Neural progenitor cell (in vitro differentiated cells): ENCODE measurements at regions not wholly inside any gene's neighbourhood (a gene's known extent, or its start where the extent isn't known, plus 50 kb on each side); places are given as distances from the start of the nearest gene placed in this dataset.

Experiments
- DNase-seq: peaks from one replicate; pipeline ENCODE4 v3.0.0-alpha.2; 2016; ENCODE audit warnings: low spot score
- H2AFZ ChIP-seq: fragments of 200-600 bp; sonication (generic); replicated peaks from 2 replicates; pipeline ENCODE4 v1.6.1; 2016; ENCODE audit warnings: antibody characterized with exemption
- H3F3A ChIP-seq: fragments of 200-600 bp; sonication (generic); 2 replicates; pipeline ENCODE4 v1.6.1; 2016; ENCODE audit warnings: antibody characterized with exemption, low read depth
- H3K27ac ChIP-seq: fragments of 200-600 bp; sonication (generic); 2 replicates; pipeline ENCODE4 v1.5.1; 2016; ENCODE audit warnings: mild to moderate bottlenecking
- H3K27me3 ChIP-seq: fragments of 200-600 bp; sonication (generic); 2 replicates; pipeline ENCODE4 v1.6.1; 2016; ENCODE audit warnings: mild to moderate bottlenecking, moderate library complexity
- H3K36me3 ChIP-seq: fragments of 200-600 bp; sonication (generic); 2 replicates; pipeline ENCODE4 v1.5.1; 2016
- H3K4me1 ChIP-seq: fragments of 200-600 bp; sonication (generic); 2 replicates; pipeline ENCODE4 v1.6.1; 2016; ENCODE audit warnings: mixed run types
- H3K4me2 ChIP-seq: fragments of 200-600 bp; sonication (generic); 2 replicates; pipeline ENCODE4 v1.6.1; 2016
- H3K4me3 ChIP-seq: fragments of 200-600 bp; sonication (generic); 2 replicates; pipeline ENCODE4 v1.5.1; 2016
- H3K79me2 ChIP-seq: fragments of 200-600 bp; sonication (generic); 2 replicates; pipeline ENCODE4 v1.6.1; 2016; ENCODE audit warnings: low read depth
- H3K9ac ChIP-seq: fragments of 200-600 bp; sonication (generic); 2 replicates; pipeline ENCODE4 v1.6.1; 2016
- H3K9me3 ChIP-seq: fragments of 200-600 bp; sonication (generic); 2 replicates; pipeline ENCODE4 v1.5.1; 2016; ENCODE audit warnings: low read depth
- H4K20me1 ChIP-seq: fragments of 200-600 bp; sonication (generic); 2 replicates; pipeline ENCODE4 v1.6.1; 2016; ENCODE audit warnings: low read depth
- H3K27ac Mint-ChIP-seq: 3 replicates; pipeline ENCODE4 v1.8.0; 2021; ENCODE audit warnings: mixed read lengths
- H3K27me3 Mint-ChIP-seq: 2 replicates; pipeline ENCODE4 v1.8.0; 2022; ENCODE audit warnings: low read depth, mild to moderate bottlenecking, inconsistent platforms, moderate library complexity, mixed read lengths; ENCODE audit not compliant: insufficient read depth
- H3K36me3 Mint-ChIP-seq: 3 replicates; pipeline ENCODE4 v1.8.0; 2021; ENCODE audit warnings: mixed read lengths
- H3K4me1 Mint-ChIP-seq: 3 replicates; pipeline ENCODE4 v1.8.0; 2021; ENCODE audit warnings: mixed read lengths
- H3K4me3 Mint-ChIP-seq: 3 replicates; pipeline ENCODE4 v1.8.0; 2021; ENCODE audit warnings: mild to moderate bottlenecking, moderate library complexity, mixed read lengths
- H3K9me3 Mint-ChIP-seq: 3 replicates; pipeline ENCODE4 v1.8.0; 2020; ENCODE audit warnings: mixed read lengths
- EZH2 ChIP-seq: fragments of 200-600 bp; sonication (generic); IDR thresholded peaks from 2 replicates; pipeline ENCODE4 v1.6.1; 2017; ENCODE audit warnings: antibody characterized with exemption, mild to moderate bottlenecking, moderate library complexity
- EZH2phosphoT487 ChIP-seq: fragments of 200-600 bp; sonication (generic); IDR thresholded peaks from 2 replicates; pipeline ENCODE4 v1.6.1; 2017; ENCODE audit warnings: antibody characterized with exemption
- TF ChIP-seq, protein P1 (sequence below): fragments of 200-600 bp; sonication (generic); IDR thresholded peaks from 2 replicates; pipeline ENCODE4 v1.5.1; 2017; ENCODE audit warnings: antibody characterized with exemption, mild to moderate bottlenecking

DNA sequence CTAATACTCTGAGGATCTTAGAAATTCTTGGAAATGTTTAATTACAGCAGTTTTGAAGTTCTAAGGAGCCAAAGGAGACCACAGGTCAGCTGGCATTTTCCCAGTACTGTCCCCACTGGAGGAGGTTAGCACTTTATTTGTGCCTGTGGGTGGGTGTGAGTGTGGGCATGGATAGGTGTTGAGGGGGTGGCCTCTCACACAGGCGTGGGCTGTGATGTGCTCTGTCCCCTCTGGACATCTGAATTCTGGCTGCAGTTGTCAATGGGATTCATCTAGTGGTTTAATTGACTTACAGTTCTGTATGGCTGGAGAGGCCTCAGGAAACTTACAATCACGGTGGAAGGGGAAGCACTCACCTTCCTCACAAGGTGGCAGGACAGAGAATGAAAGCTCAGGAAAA lies 135.4 kb upstream of the NAMPT start:
- Histone ChIP-seq H3K9me3 (no peaks in the 10 kb centered on the region), H3K79me2 (no peaks in the 10 kb centered on the region), H3K4me2 (no peak overlapping the region), H3K4me3 (no peak overlapping the region), H3K9ac (no peak overlapping the region), H3F3A (no peaks in the 10 kb centered on the region), H3K4me1 (no peaks in the 10 kb centered on the region), H2AFZ (no peak overlapping the region), H3K36me3 (no peaks in the 10 kb centered on the region), H3K27me3 (no peaks in the 10 kb centered on the region), H4K20me1 (no peaks in the 10 kb centered on the region), H3K27ac (no peak overlapping the region)
- Mint-ChIP-seq H3K27me3 (no peaks in the 10 kb centered on the region), H3K36me3 (no peaks in the 10 kb centered on the region), H3K4me1 (no peaks in the 10 kb centered on the region), H3K27ac (no peak overlapping the region), H3K9me3 (peaks cover 9% of the 10 kb centered on the region), H3K4me3 (no peak overlapping the region)
- TF ChIP-seq EZH2phosphoT487: no peak
- TF ChIP-seq, protein P1, sequence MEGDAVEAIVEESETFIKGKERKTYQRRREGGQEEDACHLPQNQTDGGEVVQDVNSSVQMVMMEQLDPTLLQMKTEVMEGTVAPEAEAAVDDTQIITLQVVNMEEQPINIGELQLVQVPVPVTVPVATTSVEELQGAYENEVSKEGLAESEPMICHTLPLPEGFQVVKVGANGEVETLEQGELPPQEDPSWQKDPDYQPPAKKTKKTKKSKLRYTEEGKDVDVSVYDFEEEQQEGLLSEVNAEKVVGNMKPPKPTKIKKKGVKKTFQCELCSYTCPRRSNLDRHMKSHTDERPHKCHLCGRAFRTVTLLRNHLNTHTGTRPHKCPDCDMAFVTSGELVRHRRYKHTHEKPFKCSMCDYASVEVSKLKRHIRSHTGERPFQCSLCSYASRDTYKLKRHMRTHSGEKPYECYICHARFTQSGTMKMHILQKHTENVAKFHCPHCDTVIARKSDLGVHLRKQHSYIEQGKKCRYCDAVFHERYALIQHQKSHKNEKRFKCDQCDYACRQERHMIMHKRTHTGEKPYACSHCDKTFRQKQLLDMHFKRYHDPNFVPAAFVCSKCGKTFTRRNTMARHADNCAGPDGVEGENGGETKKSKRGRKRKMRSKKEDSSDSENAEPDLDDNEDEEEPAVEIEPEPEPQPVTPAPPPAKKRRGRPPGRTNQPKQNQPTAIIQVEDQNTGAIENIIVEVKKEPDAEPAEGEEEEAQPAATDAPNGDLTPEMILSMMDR: no peak
- no peak for DNase-seq

DNA sequence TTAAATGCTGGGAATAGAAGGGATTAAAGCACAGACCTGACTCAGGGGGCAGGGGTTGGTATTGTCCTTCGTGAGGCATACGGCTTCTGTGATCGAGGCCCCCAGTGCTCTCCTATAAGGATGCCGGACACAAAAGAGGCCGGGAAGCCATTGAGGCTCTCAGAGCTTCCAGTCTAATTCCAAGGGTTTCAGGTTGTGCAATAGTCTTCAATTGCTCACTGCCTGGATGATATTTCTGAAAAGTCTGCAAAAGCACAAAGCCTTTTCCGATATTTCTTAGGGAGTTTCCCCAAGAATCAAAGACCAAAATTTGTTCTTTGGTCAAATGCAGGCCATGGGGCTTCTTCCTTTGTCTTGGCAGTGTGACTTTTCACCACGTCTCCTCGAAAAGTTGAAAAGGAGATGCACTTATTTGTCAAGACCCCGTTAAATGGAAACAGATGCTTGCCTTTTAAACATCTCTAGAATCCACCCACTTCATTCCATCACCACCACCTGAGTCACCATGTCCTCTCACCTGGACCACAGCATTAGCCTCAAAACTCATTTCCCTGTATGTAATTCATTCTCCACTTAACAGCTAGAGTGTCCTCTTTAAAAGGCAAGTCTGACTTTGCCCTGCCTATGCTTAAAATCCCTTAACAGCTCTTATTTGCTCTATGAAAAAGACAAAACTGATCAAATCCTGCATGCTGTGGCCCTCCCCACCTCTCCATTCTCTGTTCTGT lies 134.8 kb upstream of the NAMPT start:
- no peaks in the 10 kb centered on the region for H3K27me3 Mint-ChIP-seq
- H3K4me1 ChIP-seq: no peaks in the 10 kb centered on the region
- no peak overlapping the region for H2AFZ ChIP-seq
- H3K4me3 ChIP-seq: no peak overlapping the region
- no peaks in the 10 kb centered on the region for H3K79me2 ChIP-seq
- H3F3A ChIP-seq: no peaks in the 10 kb centered on the region
- no peaks in the 10 kb centered on the region for H3K27me3 ChIP-seq
- no peaks in the 10 kb centered on the region for H3K36me3 Mint-ChIP-seq
- no peak for DNase-seq
- no peaks in the 10 kb centered on the region for H3K4me1 Mint-ChIP-seq
- no peaks in the 10 kb centered on the region for H3K36me3 ChIP-seq
- no peak overlapping the region for H3K4me2 ChIP-seq
- H3K9me3 ChIP-seq: no peaks in the 10 kb centered on the region
- no peak overlapping the region for H3K4me3 Mint-ChIP-seq
- H3K27ac Mint-ChIP-seq: no peak overlapping the region
- H3K9ac ChIP-seq: no peak overlapping the region
- no peak overlapping the region for H3K27ac ChIP-seq
- no peaks in the 10 kb centered on the region for H4K20me1 ChIP-seq
- TF ChIP-seq, protein P1: no peak
- no peak for TF ChIP-seq EZH2phosphoT487
- no peak for TF ChIP-seq EZH2
- H3K9me3 Mint-ChIP-seq: peaks cover 9% of the 10 kb centered on the region

DNA sequence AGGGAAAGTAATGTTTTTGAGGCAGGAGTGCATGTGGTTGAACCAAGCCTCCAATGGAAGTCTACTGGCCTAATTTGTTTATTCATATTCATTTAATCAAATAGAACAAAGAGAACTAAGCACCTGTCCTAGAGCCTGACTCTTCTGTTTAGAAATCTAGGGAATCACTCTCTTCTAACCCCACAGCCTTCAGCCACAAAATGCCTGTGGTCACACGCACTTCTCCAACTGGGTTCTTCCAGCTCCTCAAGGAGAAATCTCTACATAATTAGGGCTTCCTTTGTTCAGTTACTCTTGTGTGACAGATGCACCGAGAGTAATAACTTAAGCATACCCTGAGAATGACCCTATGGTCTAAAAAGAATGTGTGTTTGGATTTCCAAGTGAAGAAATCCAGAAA lies 133.7 kb upstream of the NAMPT start:
- Mint-ChIP-seq H3K27me3 (no peaks in the 10 kb centered on the region), H3K4me3 (no peak overlapping the region), H3K9me3 (peaks cover 9% of the 10 kb centered on the region)

More for the DNA sequence above, 133.7 kb upstream of the NAMPT start:
- Histone ChIP-seq H4K20me1 (no peaks in the 10 kb centered on the region), H3K27me3 (no peaks in the 10 kb centered on the region), H3K27ac (no peak overlapping the region), H2AFZ (no peak overlapping the region), H3K9me3 (no peaks in the 10 kb centered on the region), H3K4me1 (no peaks in the 10 kb centered on the region), H3F3A (no peaks in the 10 kb centered on the region), H3K4me2 (no peak overlapping the region), H3K79me2 (no peaks in the 10 kb centered on the region), H3K9ac (no peak overlapping the region), H3K4me3 (no peak overlapping the region), H3K36me3 (no peaks in the 10 kb centered on the region)
- H3K36me3 Mint-ChIP-seq: no peaks in the 10 kb centered on the region
- DNase-seq: no peak
- TF ChIP-seq, protein P1: no peak
- no peak overlapping the region for H3K27ac Mint-ChIP-seq
- H3K4me1 Mint-ChIP-seq: no peaks in the 10 kb centered on the region
